Activated CD8-positive, alpha-beta memory T cell treated with anti-CD3 and anti-CD28 coated beads for 48 hours (primary cell): ENCODE measurements at regions not wholly inside any gene's neighbourhood (a gene's known extent, or its start where the extent isn't known, plus 50 kb on each side); places are given as distances from the start of the nearest gene placed in this dataset.

Experiments used
- DNase-seq, 3 experiments: peaks; one replicate each; pipeline ENCODE4 v3.0.0-alpha.2; 2020; ENCODE audit warnings: low read depth in 2 of 3, low spot score in 2 of 3

DNA sequence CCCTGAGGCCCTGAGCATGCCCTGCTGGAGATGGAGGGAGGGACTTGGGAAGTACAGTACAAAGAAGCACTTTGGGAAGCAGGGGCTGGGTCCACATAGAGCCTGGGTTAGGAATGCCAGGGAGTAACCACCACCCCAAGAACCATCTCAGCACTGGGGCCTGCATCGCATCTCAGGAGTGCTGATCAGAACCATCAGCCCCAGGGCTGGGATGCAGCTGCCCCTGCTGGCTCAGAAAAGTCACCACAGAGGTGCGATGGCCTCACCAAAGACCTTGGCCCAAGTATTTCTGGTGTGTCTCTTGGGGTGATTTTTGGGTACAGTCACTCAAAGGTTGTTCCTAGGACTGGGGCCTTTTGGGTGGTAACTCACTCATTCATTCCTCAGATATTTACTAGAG, 236.8 kb upstream of the MVB12B start:
- DNase-seq = no peak

DNA sequence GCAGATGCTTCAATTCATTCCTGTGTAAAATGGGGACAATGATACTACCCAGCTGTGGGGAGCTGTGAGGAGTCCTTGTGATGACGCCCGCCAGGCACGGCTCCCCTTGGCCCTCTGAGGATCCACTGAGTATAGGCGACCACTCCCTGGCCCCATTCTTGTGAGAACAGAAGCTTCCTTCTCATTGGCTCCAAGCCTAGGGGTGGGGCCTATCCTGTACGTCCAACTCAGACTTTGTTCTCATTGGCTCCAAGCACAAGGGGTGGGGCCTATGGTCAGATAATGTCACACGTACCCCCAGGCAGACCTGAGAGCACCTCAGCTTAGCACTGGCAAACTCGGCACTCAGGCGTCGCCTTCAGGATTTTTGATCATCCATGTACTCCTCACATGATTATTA, 232.9 kb upstream of the MVB12B start:
- DNase-seq = no peak

DNA sequence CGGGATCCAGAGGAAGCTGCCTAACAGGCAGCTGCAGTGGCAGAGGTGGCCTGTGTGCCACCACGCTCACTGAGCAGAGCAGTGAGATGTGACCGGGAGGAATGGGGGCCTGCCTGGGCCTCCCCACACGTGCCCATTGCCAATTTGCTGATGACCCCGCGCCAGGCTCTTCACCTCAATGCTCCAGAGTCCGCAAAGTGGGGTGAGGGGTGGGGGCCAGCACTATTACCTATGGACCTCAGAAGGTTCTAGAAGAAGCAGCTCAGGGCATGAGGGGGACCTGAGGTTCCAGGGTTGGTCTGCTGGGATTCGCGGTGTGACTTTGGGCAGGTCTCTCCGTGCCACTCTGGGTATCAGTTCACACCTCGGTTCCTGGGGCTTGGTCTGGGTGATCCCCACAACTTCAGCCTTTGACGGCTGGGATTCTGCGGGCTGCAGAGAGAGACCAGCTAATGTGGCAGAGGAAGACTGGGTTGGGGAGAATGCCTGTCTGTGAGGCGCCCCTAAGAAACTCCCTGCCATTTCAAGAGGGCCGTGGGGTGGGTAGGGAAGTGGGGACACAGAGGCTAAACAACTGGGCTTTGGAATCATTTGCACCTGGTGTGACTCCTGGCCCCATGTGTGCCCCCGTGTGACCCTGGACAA, 231.0 kb upstream of the MVB12B start:
- no peak for DNase-seq

DNA sequence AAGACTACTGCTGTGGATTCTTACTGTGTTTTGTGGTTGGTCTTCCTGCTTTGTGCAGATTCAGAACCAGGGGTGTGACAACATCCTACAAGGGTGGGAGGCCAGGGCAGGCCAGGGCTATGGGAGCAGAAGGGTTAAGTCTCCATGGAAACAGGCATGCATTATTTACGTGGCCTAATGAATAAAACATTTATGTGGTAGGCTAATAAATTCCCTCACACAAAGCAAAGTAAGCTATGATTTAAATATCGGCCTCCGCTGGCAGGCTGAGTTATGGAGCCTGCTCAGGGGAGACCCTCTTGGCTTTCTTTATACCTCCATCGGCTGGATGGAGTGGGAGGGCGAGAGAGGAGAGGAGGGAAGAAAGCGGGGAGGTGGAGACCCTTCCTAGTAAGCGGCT, 230.3 kb upstream of the MVB12B start:
- no peak for DNase-seq

DNA sequence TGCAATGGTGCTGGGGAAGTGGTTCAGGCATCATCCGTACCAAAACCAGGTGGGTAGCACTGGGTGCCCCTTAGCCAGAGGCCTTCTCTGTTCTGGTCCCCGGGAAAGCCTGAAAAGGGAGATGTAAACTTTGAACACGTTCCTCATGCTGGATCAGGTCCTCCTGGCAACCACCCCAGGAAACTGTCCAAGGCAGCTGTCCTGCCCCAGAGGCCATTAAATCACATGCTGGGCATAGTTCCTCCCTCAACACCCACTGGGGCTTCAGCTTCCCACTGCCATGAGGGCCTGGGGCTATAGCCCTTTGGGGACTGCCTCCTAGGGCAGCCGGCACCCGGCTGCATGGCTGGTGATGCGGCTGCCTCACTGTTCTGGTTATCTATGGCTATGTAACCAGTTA, 228.9 kb upstream of the MVB12B start:
- DNase-seq = no peak

DNA sequence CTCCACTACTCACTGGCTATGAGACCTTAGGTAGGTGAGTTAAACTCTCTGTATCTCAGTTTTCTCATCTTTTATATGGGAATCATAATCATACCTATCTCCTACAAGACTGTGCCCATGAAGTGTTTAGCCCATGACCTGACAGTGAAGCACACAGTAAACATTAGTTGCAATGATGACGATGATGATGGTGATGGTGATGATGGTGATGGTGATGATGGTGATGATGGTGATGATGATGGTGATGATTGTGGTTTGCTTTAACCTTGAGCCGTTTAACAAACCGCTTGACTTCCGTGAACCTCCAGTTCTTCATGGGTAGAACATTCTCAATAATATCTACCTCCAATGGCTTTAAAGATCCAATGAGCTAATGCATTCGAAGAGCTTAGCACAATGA, 220.2 kb upstream of the MVB12B start:
- DNase-seq = no peak

DNA sequence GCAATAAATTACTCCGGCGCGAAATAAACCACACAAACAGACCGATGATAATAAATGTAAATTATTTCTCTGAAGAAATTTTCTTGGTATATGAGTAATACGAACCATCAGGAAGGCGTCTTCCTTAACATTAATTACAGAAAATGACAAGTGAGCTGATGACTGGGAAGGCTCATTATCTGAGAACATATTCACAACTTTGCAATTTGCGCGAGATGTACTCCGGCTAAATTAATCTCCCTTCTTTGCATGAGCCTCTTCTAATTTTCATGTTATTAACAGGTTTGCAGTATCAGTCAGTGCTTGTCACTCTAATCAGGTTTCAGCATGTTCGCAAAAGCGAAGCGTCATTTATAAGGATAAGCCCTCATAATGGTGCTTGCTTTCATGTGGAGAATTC, 218.9 kb upstream of the MVB12B start:
- DNase-seq = no peak

DNA sequence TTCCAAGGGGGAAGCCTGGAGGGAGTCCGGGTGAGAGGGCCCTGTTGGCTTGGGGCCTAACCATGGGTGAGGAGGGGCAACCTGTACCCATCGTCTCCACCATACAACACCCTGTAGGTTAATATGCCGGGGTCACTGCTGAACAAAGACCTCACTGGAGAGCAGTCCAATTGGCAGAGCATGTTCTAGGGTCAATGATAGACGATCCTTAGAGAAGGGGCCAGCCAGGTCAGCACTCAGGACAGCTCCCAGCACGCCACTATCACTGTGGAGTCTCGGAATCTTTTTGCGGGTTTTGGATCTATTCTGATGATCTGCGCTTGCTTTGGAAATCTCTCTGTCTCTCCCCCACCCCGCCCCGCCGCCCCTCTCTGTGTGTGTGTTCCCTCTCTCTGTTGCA, 218.4 kb upstream of the MVB12B start:
- DNase-seq = no peak

DNA sequence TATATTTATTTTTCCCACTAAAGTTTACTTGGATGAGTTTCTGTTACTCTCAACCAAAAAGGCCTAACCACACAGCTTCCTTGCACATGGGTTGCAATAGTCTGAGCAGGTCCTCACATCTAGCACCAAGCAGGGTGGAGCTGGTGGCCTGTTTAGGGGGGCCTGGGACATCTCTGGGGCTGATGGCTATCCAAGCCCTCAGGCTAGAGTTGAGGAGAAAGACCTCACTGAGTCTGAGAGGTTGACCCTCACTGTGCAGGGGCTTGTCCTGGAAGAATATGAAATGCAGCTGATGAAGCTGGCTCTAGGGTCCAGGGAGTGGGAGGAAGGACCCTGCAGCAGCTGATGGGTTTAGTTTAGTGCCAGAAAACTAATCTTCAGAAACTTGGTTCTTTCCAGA, 217.1 kb upstream of the MVB12B start:
- DNase-seq = no peak

DNA sequence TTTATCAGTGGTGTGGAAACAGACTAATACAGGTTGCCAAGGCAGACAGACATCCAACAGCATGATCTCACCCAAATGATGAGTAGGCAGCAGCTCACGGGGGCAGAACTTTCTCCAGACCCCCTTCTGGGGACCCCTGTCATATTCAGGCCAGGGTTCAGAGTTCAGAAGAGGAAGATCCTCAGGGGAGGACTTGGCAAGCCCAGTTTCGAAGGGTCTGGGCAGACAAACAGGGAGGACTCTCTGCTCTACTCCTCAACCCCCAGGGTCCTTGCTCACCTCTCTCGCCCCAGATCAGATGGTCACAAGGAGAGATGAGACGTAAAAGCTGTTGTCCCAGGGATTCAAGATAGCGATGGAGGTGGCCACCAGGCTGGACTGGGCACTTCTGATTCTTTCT, 215.1 kb upstream of the MVB12B start:
- no peak for DNase-seq

DNA sequence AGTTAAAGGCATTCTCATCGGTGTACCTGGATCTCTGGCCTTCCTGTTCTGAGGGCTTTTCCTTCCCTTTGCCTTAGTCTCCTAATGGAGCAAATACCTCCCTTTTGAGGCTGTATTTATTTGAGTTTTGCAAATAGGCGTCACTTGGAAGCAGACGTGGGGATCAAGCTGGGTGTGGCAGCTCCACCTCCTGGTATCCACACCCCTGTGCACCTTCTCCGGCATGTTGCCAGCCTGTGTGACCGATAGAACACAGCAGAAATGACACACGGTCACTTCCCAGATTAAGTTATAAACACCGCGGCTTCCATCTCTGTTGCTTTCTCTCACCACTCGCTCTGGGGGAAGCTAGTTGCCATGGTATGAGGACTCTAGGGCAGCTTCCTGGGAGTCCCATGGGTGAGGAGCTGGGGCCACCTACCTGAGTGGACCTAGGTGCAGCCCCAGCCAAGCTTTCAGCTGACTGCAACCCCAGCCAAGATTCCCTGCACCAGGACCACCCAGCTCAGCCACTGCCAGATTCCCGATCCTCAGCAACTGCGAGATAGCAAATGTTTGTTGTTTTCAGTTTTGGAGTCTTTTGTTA, 214.4 kb upstream of the MVB12B start:
- DNase-seq = no peak

DNA sequence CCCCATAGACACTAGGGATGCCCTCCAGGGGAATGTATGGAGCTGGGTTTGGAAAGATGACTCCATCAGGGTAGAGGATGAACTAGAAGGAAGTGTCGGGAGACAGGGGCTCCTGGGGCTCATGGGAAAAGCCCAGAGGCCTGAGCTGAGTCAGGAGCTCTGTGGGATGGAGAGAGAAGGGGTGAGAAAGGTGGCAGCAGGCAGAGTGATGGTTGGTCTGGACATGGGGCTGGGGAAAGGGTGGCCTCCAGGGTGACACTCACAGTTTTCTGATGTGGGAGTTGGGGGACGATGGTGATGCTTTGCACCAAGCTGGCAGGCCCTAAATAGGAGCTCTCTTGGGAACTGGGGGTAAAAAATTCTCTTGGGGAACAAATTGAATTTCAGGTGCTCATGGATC, 213.5 kb upstream of the MVB12B start:
- no peak for DNase-seq

DNA sequence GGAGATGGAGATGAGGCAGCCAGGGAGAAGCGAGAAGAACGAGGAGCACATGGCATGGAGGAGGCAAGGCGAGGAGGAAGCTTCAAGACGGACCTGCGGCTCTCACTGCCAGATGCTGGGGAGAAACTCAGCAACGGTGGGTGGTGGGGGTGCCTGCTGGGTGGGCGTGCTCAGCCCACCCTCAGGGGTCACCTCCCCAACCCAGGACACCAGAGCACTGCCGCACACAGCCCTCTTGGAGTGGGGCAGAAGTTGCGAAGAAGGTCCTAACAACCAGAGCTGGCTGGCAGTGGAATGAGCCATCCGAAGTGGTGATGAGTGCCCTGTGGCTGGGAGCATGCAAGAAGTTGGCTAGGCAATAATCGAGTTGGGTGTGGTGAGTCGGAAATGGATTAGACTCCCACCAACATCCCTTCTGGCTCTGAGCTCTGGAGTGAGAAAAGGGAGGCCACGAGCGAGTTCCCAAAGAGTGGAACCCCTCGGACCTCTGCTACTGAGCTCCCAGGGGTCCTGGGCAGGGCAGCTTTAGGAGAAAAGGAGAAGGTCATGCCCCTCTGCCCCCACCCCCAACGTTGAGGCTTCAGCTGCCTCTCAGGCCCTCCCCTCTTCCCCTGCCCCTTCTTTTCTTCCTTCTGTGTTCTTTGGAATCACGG, 212.7 kb upstream of the MVB12B start:
- DNase-seq = no peak

DNA sequence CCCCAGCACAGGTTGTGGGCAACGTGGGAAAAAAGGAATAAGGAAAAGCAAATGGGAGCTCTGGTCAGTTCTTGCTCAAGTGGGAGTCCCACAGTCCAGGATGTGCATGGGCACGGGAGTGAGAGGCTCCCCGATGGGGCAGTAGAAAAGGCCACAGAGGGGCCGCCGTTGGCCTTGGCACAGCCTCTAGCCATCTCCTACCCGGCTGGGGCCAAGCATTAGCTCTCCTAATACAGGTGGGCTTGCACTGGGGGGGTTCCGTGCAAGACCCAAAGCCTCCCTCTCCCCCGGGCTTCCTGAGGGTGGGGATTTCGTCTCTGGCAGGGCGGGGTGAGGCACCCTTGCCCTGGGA, 212.2 kb upstream of the MVB12B start:
- DNase-seq = no peak

DNA sequence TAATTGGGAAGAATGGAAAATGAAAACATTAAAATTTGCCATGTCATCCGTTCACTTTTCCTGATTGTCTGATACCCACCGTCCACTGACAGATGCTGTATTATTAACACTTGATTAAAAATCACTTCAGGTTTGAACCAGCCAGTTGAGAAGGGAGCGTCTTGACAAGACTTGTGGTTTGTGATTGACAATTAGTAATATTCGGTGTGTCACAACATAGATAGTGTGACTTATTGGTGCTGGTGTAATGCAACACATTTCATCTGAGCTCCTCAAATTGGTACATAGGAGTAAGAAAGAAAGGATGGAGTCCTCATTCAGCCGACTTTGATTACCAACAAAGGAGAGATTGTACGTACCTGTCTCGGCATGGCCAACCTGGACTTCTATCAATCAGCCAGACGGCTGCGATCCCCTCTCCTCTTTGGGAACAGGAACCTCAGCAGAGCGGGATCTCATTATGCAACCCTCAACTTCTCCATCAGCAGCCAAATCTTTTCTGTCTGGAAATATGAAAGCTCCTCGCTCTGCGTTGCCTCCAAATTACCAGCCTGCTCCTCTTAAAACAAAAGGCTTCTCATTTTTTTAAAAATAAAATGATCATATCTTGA, 211.7 kb upstream of the MVB12B start:
- DNase-seq = no peak

DNA sequence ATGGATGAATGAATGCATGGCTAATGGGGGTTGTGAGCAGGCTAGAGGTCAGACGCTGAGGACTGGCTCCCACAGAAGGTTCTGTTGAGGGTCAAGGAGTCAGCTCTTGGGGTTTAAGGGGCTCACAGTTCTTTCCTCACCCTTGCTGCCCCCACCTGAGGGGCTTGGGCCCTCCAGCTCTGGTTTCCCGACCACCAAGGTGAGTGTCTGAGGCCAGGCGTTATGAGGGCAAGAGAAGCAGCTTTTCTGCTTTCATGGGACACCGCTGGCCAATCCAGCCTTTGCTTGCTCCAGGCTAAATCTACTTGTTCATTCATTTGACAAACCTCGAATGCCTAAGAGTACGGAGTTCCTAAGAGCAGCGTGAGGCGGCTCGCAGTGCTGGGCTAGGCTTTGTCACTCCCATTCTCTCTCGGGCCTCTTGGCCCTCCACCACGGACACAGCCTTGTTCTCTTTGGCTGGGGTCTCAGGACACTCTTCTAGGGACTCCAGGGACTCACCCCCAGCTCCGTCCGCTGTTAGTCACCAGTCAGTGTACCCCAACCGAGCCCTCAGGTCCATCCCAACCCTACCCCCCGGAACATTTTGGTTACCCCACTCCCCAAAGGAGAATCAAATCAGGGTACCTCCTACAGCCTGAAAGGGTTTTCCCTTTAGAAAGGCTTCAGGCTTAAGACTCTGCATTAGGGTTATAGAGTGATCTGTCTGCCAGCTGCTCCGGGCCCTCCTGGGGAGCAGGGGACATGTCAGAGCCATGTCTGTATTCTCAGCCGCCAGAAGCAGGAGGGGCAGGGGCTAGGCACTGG, 210.1 kb upstream of the MVB12B start:
- DNase-seq = no peak

DNA sequence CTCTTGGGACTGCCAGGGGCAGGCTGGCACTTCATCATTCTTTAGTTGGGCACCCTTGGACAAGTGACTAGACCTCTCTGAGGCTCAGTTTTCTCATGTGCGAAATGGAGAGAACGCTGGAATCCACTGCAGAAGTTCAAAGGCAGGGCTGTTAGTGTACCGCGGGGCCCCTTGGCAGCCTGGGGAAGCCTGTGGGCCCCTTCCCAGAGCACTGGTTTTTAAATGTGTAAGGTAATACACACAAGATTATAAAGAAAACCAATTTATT, 209.5 kb upstream of the MVB12B start:
- no peak for DNase-seq

DNA sequence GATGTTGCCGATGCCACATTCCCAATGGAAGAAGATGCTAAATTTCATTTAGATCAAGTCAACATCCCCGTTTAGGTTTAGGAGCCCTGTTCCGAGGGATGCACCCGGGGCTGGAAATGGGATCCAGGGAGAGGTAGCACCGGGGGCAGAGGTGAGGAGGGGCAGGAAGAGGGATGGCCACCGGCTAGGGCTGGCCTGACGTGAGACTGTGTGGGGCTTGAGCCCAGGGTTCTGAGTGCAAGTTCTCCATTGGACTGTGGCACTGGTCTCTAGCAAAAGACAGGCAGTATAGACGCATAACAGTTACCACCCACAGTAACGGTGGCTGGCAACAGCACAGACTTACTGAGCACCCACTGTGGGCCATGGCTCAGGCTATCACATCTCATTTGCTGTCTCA, 209.0 kb upstream of the MVB12B start:
- DNase-seq = no peak

DNA sequence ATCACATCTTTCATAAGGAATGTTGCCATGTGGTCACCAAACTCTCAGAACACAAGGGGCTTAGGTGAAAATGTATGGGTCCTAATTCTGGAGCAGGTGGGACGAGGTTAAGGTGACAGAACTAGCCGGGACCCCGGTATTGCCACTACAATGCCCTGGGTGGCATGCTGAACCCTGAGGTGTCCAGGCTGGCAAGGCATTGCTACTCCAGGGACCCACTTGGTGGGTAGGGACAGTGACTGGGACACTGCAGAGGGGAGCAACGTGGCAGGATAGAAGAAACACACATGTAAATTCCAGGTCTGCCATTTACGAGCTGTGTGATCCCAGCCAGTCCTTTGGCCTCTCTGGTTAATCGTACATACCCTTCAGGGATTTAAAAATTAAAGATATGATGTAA, 206.9 kb upstream of the MVB12B start:
- DNase-seq = no peak

DNA sequence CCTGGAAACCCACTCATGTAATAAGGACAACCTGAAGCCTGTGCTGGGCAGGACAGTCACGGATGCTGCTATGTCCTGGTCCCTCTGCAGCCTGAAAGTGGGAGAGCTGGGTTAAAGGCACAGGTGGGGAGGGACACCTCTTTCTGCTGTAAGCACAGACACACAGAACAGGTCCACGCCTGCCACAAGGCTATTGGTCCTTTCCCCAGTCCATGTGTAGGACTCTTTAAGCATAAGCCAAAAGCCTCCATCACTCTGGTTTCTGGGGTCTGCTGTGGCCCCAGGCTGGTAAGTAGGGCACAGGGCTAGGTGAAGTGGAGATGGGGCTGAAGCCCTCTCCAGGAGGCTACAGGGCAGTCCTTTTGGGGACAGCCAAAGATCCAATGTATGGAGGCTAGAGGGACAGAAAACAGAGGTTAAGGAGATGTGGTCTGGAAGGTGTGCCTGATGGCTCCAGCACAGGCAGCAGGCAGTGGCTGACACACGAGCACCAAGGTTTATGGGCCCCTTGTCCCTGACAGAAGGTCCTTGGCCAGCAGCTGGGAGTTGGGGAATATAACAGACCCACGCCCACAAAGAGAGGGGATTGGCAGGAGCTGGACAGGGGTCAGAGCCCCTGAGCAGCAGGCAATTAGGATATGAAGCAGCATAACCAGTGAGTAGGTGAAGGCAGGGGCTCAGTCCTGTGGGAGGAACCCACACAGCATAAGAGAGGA, 203.6 kb upstream of the MVB12B start:
- no peak for DNase-seq

DNA sequence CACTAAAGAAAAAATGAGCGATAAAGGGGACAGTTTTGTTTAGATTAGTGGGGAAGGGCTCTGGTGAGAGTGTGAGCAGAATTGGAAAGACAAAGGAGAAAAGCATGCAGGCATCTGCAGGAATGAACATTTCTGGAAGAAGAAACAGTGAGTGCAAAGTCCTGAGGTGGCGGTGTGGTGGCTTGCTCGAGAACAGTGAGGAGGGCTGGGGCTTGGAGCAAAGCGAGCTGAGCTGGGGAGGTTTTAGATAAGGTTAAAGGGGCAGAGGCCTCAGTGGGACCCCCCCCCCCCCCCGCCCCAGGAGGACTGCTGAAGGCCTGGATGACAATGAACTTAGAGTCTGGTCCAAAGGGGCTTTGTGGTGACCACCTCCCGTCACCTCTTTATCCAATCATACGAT, 202.7 kb upstream of the MVB12B start:
- no peak for DNase-seq

DNA sequence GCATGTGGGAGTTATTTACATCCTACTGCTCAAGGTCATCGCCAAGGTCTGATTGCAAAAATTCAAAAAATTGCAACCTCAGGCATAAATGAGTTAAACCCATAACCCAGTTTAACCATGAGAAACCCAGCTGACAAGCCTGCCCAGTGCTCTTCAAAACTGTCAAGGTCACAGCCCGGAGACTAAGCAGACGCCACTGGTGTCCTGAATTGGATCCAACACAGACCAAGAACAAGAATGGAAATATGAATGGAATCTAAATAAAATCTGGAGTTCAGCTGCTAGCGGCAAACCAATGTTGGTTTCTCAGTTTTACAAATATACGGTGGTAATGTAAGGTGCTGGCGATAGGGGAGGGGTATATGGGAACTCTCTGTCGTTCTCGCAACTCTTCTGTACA, 201.5 kb upstream of the MVB12B start:
- no peak for DNase-seq
